ENCODE measurements at regions not wholly inside any gene's neighbourhood (a gene's known extent, or its start where the extent isn't known, plus 50 kb on each side); places are given as distances from the start of the nearest gene placed in this dataset.
A peak's percentile ranks its signal among the peaks of the same experiment; 100 is the strongest.
"Not testable (repeated sequence)": the region's sequence is repeated elsewhere in the genome, so short reads cannot be mapped to it uniquely, and the experiment has no call there.

DNA sequence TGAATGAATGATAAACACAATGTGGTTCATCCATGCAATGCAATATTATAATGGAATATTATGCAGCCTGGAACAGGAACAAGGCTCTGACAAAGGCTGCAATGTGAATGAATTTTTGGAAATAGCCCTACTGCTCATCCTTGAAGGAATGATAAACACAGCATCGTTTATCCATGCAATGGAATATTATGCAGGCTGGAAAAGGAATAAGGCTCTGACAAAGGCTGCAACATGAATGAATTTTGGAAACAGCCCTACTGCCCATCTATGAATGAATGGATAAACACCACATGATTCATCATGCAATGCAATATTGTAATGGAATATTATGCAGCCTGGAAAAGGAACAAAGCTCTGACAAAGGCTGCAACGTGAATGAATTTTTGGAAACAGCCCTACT is 159.4 kb downstream of the CRLF2 start:
- no peak for DNase-seq

GRCh38 chrX:1052021-1052420 is 160.4 kb downstream of the CRLF2 start:
- DNase-seq: no peak

GRCh38 chrX:1051421-1051820 is 161.0 kb downstream of the CRLF2 start:
- no peak for DNase-seq

GRCh38 chrX:1045680-1046314 is 166.7 kb downstream of the CRLF2 start:
- no peak for DNase-seq

GRCh38 chrX:1041091-1041490 is 171.4 kb downstream of the CRLF2 start:
- no peak for DNase-seq

DNA sequence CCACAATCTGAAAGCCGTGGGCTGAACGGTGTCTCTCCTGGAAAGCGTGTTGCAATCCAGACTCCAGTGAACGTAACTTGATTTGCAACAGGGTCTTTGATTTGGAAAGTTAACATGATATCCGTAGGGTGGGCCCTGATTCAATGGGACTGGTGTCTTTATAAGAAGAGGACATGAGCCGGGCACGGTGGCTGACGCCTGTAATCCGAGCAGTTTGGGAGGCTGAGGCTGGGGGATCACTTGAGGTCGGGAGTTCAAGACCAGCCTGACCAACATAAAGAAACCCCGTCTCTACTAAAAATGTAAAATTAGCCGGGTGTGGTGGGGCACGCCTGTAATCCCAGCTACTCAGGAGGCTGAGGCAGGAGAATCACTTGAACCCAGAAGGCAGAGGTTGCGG is 176.5 kb downstream of the CRLF2 start:
- not testable (repeated sequence) for DNase-seq

GRCh38 chrX:1035206-1035605 is 177.2 kb downstream of the CRLF2 start:
- no peak for DNase-seq

DNA sequence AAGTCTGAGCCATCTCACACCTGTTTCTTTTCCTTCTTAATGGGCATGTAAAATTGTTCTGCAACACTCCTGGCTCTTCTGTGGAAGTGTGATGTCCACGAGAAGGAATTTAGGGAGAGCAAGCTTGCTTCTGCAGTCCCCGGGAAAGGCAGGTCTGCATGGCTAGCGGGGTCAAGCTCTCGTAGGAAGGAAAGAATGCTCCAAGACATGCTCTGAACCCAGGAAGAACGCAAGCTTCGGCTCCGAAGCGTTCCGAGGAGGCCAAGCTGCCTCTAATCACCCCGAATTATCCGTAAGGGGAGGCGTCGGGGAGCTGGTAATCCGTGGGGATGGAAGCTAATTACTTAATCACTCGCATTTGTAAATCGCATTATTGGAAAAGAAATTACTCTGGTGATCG is 177.7 kb downstream of the CRLF2 start:
- no peak for DNase-seq

DNA sequence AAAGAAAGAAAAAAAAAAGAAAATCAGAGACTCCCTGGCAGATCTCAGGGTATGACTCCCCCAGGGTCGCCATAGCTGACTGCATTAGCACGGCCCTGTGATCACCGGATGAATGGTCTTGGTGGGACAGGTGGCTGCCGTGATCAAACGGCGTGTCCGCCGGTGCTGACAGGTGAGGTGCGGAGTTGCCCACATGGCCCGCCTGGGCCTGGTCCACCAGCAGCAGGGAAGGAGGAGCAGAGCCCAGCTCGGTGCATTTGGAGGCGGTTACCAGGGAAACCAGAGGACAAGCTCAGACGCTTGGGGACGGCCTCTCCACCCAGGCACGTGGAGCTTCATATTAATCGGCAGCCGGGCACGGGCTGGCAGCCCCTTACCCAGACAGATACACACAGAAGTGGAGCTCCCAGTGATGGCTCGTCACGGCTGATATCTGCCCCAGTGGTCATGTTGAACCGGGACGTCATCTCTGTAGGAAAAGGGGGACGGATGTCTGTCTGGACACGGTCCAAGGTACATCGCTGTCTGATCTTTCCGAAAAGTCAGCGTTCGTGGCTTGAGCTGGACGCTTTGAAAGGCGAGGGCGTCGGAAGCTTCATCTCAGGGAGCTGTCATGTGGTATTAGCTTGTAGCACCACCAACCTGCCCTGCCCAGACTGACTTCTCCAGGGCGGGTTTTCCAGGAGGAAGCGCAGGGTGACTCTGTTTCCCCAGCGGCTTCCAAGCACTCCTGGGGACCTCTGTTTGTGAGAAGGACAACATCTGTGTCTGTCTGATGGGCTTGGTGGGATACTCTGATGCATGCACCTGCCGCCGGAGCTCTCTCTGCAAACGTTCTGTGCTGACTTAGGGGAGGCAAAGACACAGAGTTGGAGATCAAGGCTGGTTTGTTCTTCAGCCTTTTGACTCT is 180.7 kb downstream of the CRLF2 start:
- DNase-seq: no peak

GRCh38 chrX:1029494-1029893 is 183.0 kb downstream of the CRLF2 start:
- no peak for DNase-seq

DNA sequence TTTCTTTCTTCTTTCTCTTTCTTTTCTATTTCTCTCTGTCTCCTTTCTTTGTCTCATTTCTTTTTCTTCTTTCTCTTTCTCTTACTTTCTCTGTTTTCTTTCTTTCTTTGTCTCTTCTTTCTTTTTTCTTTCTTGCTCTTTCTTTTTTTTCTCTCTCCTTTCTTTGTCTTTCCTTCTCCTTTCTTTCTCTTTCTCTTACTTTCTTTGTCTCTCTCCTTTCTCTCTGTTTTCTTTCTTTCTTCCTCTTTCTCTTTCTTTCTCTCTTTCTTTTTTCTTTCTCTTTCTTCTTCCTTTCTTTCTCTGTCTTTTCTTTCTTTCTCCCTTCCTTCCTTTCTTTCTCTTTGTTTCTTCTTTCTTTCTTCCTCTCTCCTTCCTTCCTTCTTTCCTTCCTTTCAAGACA is 184.8 kb downstream of the CRLF2 start:
- DNase-seq: no peak

DNA sequence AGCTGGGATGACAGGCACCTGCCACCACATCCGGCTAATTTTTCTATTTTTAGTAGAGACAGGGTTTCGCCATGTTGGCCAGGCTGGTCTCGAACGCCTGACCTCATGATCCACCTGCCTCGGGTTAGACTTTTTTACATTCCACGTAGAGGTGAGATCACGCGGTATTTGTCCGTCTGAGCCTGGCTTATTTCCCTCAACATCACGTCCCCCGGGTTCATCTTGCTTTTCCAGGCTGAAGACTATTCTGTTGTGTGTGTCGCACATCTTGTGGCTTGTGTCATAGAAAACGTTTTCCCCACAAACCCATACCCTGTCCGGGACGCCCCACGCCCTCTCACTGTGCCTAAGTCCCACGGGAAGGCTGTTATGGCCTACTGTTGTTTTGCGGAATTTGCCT is 185.3 kb downstream of the CRLF2 start:
- DNase-seq: peak; percentile 11

DNA sequence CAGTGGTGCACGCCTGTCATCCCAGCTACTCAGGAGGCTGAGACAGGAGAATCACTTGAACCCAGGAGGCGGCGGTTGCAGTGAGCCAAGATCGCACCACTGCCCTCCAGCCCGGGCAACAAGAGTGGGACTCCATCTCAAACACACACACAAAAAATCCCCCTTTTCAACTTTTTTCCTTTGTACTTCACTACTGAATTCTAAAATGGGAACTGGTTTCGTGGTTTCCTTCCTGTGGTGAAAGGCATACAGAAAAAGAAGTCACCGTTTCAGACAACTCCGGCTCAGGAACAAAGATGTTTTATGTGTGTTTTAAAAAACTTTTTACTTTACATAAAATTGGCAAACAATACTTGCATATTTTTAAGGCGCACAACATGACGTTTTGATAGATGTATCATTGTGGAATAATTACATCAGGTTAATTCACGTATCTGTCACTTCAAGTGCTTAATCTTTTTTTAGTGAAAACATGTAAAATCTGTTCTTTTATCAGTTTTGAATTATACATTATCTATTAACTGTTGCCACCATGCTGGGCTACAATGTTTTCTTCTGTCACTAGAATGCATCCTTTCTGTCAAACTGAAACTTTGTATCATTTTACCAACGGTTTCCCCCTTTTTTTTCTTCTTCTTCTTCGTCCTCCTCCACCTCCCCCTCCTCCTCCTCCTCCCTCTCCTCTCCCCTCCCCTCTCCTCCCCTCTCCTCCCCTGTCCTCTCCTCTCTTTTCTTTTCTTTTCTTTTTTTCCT is 186.0 kb downstream of the CRLF2 start:
- DNase-seq: peak; percentile 27

DNA sequence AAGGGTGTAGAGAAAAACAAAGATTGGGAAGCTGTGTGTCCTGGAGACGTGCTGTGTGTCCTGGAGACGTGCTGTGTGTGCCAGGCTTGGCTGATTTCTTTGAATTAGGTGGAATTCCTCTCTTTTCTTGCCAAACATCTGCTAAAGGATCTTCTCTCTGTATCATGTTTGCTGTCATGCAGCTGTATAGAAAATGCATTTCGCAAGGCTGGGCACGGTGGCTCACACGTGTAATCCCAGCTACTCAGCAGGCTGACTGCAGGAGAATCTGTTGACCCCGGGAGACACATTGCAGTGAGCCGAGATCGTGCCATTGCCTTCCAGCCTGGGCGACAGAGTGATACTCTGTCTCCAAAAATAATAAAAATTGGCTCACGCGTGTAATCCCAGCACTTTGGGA is 187.0 kb downstream of the CRLF2 start:
- no peak for DNase-seq

DNA sequence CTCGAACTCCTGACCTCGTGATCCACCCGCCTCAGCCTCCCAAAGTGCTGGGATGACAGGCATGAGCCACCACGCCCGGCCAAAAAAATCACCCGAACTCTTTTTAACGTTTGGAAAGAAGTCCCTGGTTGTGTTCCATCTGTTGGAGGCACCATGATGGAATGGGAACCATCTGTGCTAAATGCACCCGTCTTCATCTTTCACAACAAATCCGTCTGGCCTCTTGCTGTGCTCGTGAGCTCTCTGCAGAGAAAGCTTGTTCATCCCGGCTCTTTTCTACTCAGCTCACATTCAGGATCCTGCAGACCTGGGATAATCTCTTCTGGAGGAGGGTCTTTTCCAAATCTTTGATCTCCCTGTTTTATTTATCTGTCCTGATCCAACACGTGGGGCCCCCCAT is 188.8 kb downstream of the CRLF2 start:
- no peak for DNase-seq

- not testable (repeated sequence) for DNase-seq
Measured at GRCh38 chrX:1021314-1021993, 191.0 kb downstream of the CRLF2 start.

GRCh38 chrX:1020634-1021166 is 191.7 kb downstream of the CRLF2 start:
- no peak for DNase-seq

- not testable (repeated sequence) for DNase-seq
Measured at GRCh38 chrX:1016926-1017325, 195.5 kb downstream of the CRLF2 start.

DNA sequence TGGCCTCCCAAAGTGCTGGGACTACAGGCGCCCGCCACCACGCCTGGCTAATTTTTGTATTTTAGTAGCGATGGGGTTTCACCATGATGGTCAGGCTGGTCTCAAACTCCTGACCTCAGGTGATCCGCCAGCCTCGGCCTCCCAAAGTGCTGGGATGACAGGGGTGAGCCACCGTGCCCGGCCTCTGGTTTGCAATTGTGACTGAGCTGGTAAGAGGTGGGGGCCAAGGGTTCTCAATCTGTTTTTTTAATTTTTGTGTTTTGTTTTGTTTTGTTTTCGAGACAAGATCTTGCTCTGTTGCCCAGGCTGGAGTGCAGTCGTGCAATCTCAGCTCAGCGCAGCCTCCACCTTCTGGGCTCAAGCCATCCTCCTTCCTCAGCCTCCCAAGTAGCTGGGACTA is 196.2 kb downstream of the CRLF2 start:
- not testable (repeated sequence) for DNase-seq

GRCh38 chrX:1012678-1013300 is 199.7 kb downstream of the CRLF2 start:
- no peak for DNase-seq

DNA sequence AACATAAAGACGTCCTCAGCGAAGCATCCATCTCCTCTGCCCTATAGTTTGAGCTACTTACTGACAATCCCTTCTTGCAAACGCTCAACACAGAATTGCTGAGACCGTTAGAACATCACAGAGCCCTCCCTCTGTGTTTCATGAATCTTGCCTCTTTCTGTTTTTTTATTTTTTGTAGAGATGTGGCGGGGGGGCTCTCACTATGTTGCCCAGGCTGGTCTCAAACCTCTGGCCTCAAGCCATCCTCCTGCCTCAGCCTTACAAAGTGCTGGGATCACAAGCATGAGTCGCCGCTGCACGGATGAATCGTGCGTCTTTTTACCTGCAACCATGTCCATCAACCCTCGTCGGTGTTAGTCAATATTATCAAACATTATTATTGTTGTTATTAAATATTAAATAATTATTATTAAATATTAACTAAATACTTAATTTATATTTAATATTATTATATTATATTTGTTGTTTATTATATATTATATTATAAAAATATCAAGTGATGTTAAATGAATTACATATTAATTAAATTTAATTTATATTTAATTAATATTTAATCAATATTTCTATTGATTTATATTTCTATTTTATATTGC is 200.7 kb downstream of the CRLF2 start:
- no peak for DNase-seq

- DNase-seq: no peak
Measured at GRCh38 chrX:1009771-1010170, 202.7 kb downstream of the CRLF2 start.

Measured in activated CD4-positive, alpha-beta T cell treated with anti-CD3 and anti-CD28 coated beads, Interleukin-2, amount 50 U/mL, for 16 hours (primary cell).